ENCODE measurements at regions not wholly inside any gene's neighbourhood (a gene's known extent, or its start where the extent isn't known, plus 50 kb on each side); places are given as distances from the start of the nearest gene placed in this dataset.

- no peak for TF ChIP-seq NFE2L2 (IDR thresholded peaks at IDR 0.05; ENCODE audit: low read depth, low read length)
- no peak for TF ChIP-seq CHD1 (IDR thresholded peaks at IDR 0.05; ENCODE audit: low read depth, low read length)
- no peak for TF ChIP-seq RCOR1 (IDR thresholded peaks at IDR 0.05; ENCODE audit: insufficient replicate concordance, low read length)
- Histone ChIP-seq H2BK5ac (ENCODE audit: low read depth, low read length, poor library complexity, severe bottlenecking) (no peak overlapping the region), H2AK5ac (ENCODE audit: low read depth, low read length) (no peak overlapping the region), H3K23ac (ENCODE audit: low read depth, low read length) (no peak overlapping the region), H2AK9ac (replicated peaks; ENCODE audit: low read depth, low read length, poor library complexity) (no peak overlapping the region), H2AFZ (replicated peaks; ENCODE audit: low read length, poor library complexity) (no peak overlapping the region), H3K27ac (ENCODE audit: insufficient read depth, low read length) (no peak overlapping the region), H3K4me1 (ENCODE audit: control insufficient read depth, insufficient read depth, low read length) (no peaks in the 10 kb centered on the region), H3K56ac (ENCODE audit: extremely low read depth, insufficient read depth, low read length) (no peak overlapping the region), H4K91ac (ENCODE audit: insufficient read depth, low read depth, low read length) (no peak overlapping the region), H4K8ac (ENCODE audit: low read depth in 2 of 2, low read length in 2 of 2) (no peak overlapping the region), H3K27me3 (ENCODE audit: control insufficient read depth, insufficient read depth, low read length) (no peaks in the 10 kb centered on the region), H4K20me1 (ENCODE audit: insufficient read depth, low read length) (no peaks in the 10 kb centered on the region), H3K79me1 (ENCODE audit: low read depth in 1 of 2, low read length in 2 of 2) (no peaks in the 10 kb centered on the region), H3K4me3 (ENCODE audit: insufficient read depth, low read depth, low read length) (no peak overlapping the region), H3K14ac (replicated peaks; ENCODE audit: low read depth, low read length) (no peak overlapping the region), H2BK120ac (ENCODE audit: low read depth, low read length) (no peak overlapping the region), H3K4me2 (ENCODE audit: low read depth, low read length) (no peak overlapping the region), H3K9me3 (ENCODE audit: control insufficient read depth, insufficient read depth, low read length) (peaks cover 11% of the 10 kb centered on the region), H3K9me1 (ENCODE audit: insufficient read depth, low read length) (no peaks in the 10 kb centered on the region), H3K18ac (ENCODE audit: low read depth, low read length) (no peak overlapping the region), H2BK20ac (ENCODE audit: low read depth, low read length) (no peak overlapping the region), H3K9ac (ENCODE audit: low read depth, low read length) (no peak overlapping the region), H3K36me3 (ENCODE audit: control insufficient read depth, insufficient read depth, low read length) (no peaks in the 10 kb centered on the region), H3K4ac (ENCODE audit: low read depth, low read length) (no peak overlapping the region), H2BK15ac (ENCODE audit: low read depth, low read length) (no peak overlapping the region), H4K5ac (ENCODE audit: low read depth, low read length) (no peak overlapping the region)
- intact Hi-C loops (cut with micrococcal nuclease) (no loop called here), in situ Hi-C loops (cut with MboI; ENCODE audit: low sequenced_read_pairs) (no loop called here), dilution Hi-C loops (cut with HindIII; ENCODE audit: low sequenced_read_pairs, unreplicated experiment) (no loop called here)
- no CpG with 5 or more reads among the region's 3 CpGs for WGBS, 2 experiments (ENCODE audit: extremely low coverage in 2 of 2, insufficient read length in 1 of 2)
- ChIA-PET POLR2A (ENCODE audit: unreplicated experiment) (no interaction called here), CTCF (no interaction called here)
- DNase-seq = no peak
- no peak for ATAC-seq (ENCODE audit: low read depth)
- BruUV-seq (replicated peaks) = no TSS peak
These were observed 900.7 kb downstream of the JRKL start for GRCh38 chr11:97290464-97291041.

Measured in IMR-90 (cell line).